ENCODE measurements at regions not wholly inside any gene's neighbourhood (a gene's known extent, or its start where the extent isn't known, plus 50 kb on each side); places are given as distances from the start of the nearest gene placed in this dataset.
"Not testable (repeated sequence)": the region's sequence is repeated elsewhere in the genome, so short reads cannot be mapped to it uniquely, and the experiment has no call there.

DNA sequence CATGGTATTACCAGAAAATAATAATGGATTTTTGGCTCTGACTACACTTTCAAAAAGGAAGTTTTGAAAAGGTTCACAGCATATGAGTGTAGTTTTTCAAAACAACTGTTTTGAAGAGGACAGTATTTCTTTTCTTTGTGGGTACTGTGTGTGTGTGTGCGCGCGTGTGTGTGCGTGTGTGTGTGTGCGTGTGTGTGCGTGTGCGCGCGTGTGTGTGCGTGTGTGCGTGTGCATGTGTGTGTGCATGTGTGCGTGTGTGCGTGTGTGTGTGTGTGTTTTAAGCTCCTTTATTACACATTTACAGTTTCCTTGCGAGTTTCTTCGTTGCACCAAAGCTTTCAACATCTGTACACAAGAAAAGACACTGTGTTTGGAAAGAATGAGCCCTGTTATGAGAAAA lies 755.4 kb downstream of the SH3BGRL start:
- Histone ChIP-seq H3K4me2 (ENCODE audit: low read length) (no peak overlapping the region), H3K36me3 (ENCODE audit: control insufficient read depth, insufficient read depth, low read length) (no peaks in the 10 kb centered on the region), H3K9ac (no peak overlapping the region), H3K27ac (no peak overlapping the region), H3K4me1 (no peaks in the 10 kb centered on the region), H2AFZ (no peak overlapping the region), H3K9me3 (ENCODE audit: control insufficient read depth, low read length) (no peaks in the 10 kb centered on the region), H3K27me3 (ENCODE audit: control insufficient read depth, insufficient read depth, low read length) (no peaks in the 10 kb centered on the region), H3K4me3 (ENCODE audit: low read depth, low read length) (no peak overlapping the region), H3K79me2 (no peaks in the 10 kb centered on the region)
- TF ChIP-seq, protein P1, sequence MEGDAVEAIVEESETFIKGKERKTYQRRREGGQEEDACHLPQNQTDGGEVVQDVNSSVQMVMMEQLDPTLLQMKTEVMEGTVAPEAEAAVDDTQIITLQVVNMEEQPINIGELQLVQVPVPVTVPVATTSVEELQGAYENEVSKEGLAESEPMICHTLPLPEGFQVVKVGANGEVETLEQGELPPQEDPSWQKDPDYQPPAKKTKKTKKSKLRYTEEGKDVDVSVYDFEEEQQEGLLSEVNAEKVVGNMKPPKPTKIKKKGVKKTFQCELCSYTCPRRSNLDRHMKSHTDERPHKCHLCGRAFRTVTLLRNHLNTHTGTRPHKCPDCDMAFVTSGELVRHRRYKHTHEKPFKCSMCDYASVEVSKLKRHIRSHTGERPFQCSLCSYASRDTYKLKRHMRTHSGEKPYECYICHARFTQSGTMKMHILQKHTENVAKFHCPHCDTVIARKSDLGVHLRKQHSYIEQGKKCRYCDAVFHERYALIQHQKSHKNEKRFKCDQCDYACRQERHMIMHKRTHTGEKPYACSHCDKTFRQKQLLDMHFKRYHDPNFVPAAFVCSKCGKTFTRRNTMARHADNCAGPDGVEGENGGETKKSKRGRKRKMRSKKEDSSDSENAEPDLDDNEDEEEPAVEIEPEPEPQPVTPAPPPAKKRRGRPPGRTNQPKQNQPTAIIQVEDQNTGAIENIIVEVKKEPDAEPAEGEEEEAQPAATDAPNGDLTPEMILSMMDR (IDR thresholded peaks at IDR 0.05), result no peak

DNA sequence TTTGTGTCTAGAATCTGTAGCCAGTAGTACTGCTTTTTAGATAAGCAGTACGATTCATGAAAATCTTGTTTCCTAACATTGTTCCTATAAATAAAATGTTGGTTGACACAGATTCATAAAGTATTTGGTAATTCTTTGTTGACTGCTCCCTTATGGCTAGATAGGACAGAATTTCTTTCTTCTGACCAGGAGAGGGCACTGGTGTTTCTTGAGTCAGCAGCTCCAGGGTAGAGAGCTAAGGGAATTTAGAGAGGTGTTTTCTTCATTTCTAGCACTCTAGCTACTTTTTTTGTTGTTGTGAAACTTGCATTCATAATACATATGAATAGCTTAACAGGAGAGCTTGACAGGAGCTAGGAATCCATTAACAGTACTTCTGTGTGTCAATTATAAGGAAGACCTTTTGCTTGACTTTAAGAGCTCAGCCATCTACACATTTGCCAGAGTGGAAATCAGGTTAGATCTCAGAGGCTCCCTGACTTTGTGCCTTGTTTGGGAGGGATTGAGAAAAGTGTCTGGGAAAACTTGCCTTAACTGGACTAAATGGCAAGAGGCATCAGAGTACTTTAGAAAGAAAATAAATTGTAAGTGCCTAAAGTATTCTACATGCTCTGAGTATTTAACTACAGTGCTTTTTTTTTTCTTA lies 756.1 kb downstream of the SH3BGRL start:
- Histone ChIP-seq H3K36me3 (ENCODE audit: control insufficient read depth, insufficient read depth, low read length) (no peaks in the 10 kb centered on the region), H3K9me3 (ENCODE audit: control insufficient read depth, low read length) (no peaks in the 10 kb centered on the region), H3K4me1 (no peaks in the 10 kb centered on the region), H3K4me2 (ENCODE audit: low read length) (no peak overlapping the region), H3K79me2 (no peaks in the 10 kb centered on the region), H2AFZ (no peak overlapping the region), H3K4me3 (ENCODE audit: low read depth, low read length) (no peak overlapping the region), H3K9ac (no peak overlapping the region), H3K27me3 (ENCODE audit: control insufficient read depth, insufficient read depth, low read length) (no peaks in the 10 kb centered on the region), H3K27ac (no peak overlapping the region)
- TF ChIP-seq, protein P1 (IDR thresholded peaks at IDR 0.05), result no peak

DNA sequence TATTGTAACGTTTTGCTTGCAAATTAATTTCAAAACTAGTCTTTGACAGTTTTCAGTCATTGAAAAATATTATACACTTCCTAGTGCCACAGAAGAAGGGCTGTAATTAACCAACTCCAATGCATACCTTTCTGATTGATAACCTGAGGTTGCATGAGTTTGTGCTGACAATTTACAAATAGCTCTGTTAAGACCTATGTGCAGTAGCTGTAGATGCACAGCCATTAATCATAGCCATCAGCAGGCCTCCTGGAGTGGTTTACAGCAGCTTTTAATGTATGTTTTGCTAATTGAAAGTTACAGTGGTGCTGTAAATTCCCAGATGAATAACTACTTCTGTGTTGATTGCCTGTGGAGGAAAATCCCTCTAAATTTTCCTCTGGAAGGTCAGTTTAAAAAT lies 758.1 kb downstream of the SH3BGRL start:
- no peaks in the 10 kb centered on the region for H3K9me3 ChIP-seq (ENCODE audit: control insufficient read depth, low read length)
- no peak overlapping the region for H3K9ac ChIP-seq
- TF ChIP-seq, protein P1 (IDR thresholded peaks at IDR 0.05), result no peak

GRCh38 chrX:81974413-81974812 lies 772.5 kb downstream of the SH3BGRL start:
- H3K4me3 ChIP-seq (ENCODE audit: low read depth, low read length); H2AFZ ChIP-seq; H3K27ac ChIP-seq; H3K36me3 ChIP-seq (ENCODE audit: control insufficient read depth, insufficient read depth, low read length); H3K4me2 ChIP-seq (ENCODE audit: low read length); H3K9me3 ChIP-seq (ENCODE audit: control insufficient read depth, low read length); H3K9ac ChIP-seq; H3K79me2 ChIP-seq; H3K27me3 ChIP-seq (ENCODE audit: control insufficient read depth, insufficient read depth, low read length); H3K4me1 ChIP-seq: not testable (repeated sequence)

More for the DNA sequence above, 758.1 kb downstream of the SH3BGRL start:
- no peak overlapping the region for H3K4me3 ChIP-seq (ENCODE audit: low read depth, low read length)
- no peaks in the 10 kb centered on the region for H3K36me3 ChIP-seq (ENCODE audit: control insufficient read depth, insufficient read depth, low read length)
- H3K27ac ChIP-seq, result no peak overlapping the region
- H3K79me2 ChIP-seq, result no peaks in the 10 kb centered on the region
- H2AFZ ChIP-seq, result no peak overlapping the region
- H3K27me3 ChIP-seq (ENCODE audit: control insufficient read depth, insufficient read depth, low read length), result no peaks in the 10 kb centered on the region
- no peak overlapping the region for H3K4me2 ChIP-seq (ENCODE audit: low read length)
- no peaks in the 10 kb centered on the region for H3K4me1 ChIP-seq

GRCh38 chrX:81979806-81980515 lies 778.1 kb downstream of the SH3BGRL start:
- no peaks in the 10 kb centered on the region for H3K4me1 ChIP-seq
- H3K4me3 ChIP-seq (ENCODE audit: low read depth, low read length), result no peak overlapping the region
- no peaks in the 10 kb centered on the region for H3K79me2 ChIP-seq
- no peak overlapping the region for H3K27ac ChIP-seq
- no peaks in the 10 kb centered on the region for H3K36me3 ChIP-seq (ENCODE audit: control insufficient read depth, insufficient read depth, low read length)
- no peak overlapping the region for H3K9ac ChIP-seq
- TF ChIP-seq, protein P1 (IDR thresholded peaks at IDR 0.05), result no peak
- H2AFZ ChIP-seq, result no peak overlapping the region
- no peaks in the 10 kb centered on the region for H3K9me3 ChIP-seq (ENCODE audit: control insufficient read depth, low read length)
- no peak overlapping the region for H3K4me2 ChIP-seq (ENCODE audit: low read length)
- no peaks in the 10 kb centered on the region for H3K27me3 ChIP-seq (ENCODE audit: control insufficient read depth, insufficient read depth, low read length)

GRCh38 chrX:81987217-81987616 lies 785.3 kb downstream of the SH3BGRL start:
- H3K79me2 ChIP-seq; H3K27me3 ChIP-seq (ENCODE audit: control insufficient read depth, insufficient read depth, low read length); H3K4me1 ChIP-seq; H3K4me3 ChIP-seq (ENCODE audit: low read depth, low read length); H3K4me2 ChIP-seq (ENCODE audit: low read length); H3K27ac ChIP-seq; H3K36me3 ChIP-seq (ENCODE audit: control insufficient read depth, insufficient read depth, low read length); H3K9me3 ChIP-seq (ENCODE audit: control insufficient read depth, low read length); H2AFZ ChIP-seq; H3K9ac ChIP-seq: not testable (repeated sequence)
